ENCODE measurements at regions not wholly inside any gene's neighbourhood (a gene's known extent, or its start where the extent isn't known, plus 50 kb on each side); places are given as distances from the start of the nearest gene placed in this dataset.
A peak's percentile ranks its signal among the peaks of the same experiment; 100 is the strongest.

GRCh38 chr6:91171754-91172462 lies 585.0 kb upstream of the MAP3K7 start:
- no peak for TF ChIP-seq CTCF (IDR thresholded peaks at IDR 0.05; ENCODE audit: control extremely low read depth, extremely low read depth)
- no peak overlapping the region for H3K9ac ChIP-seq (ENCODE audit: insufficient read depth in 1 of 2, low read length in 2 of 2)
- whole genome bisulfite sequencing, 2 donors, result 71 to 85% methylated on average over 7 of the region's 7 CpGs
- ATAC-seq (ENCODE audit: insufficient read depth, low FRiP score) (no peak), DNase-seq (no peak)
- H3K9me3 ChIP-seq (ENCODE audit: control insufficient read depth in 4 of 4, insufficient read depth in 3 of 4, low read length in 3 of 4), result no peaks in the 10 kb centered on the region
- no peak overlapping the region for H3K4me3 ChIP-seq
- H3K36me3 ChIP-seq (ENCODE audit: control insufficient read depth in 4 of 4, insufficient read depth in 4 of 4, low read length in 4 of 4), result no peaks in the 10 kb centered on the region
- H3K4me1 ChIP-seq (ENCODE audit: control insufficient read depth in 5 of 5, insufficient read depth in 5 of 5, low read length in 5 of 5), result peaks cover 0 to 8% (median 0%) of the 10 kb centered on the region in 5 donors
- H3K27ac ChIP-seq (ENCODE audit: low read depth in 1 of 2, low read length in 1 of 2), result no peak overlapping the region
- H3K27me3 ChIP-seq (ENCODE audit: control insufficient read depth in 3 of 3, insufficient read depth in 3 of 3, low read length in 2 of 3), result no peaks in the 10 kb centered on the region

- no peak for TF ChIP-seq CTCF (IDR thresholded peaks at IDR 0.05; ENCODE audit: control extremely low read depth, extremely low read depth)
- no peak overlapping the region for H3K9ac ChIP-seq (ENCODE audit: insufficient read depth in 1 of 2, low read length in 2 of 2)
- H3K27me3 ChIP-seq (ENCODE audit: control insufficient read depth in 3 of 3, insufficient read depth in 3 of 3, low read length in 2 of 3), result no peaks in the 10 kb centered on the region
- WGBS, 2 donors, result 41 to 66% methylated on average over 3 of the region's 3 CpGs
- H3K36me3 ChIP-seq (ENCODE audit: control insufficient read depth in 4 of 4, insufficient read depth in 4 of 4, low read length in 4 of 4), result no peaks in the 10 kb centered on the region
- peak in 2 of 3 donors; percentile 26 to 40 for DNase-seq
- H3K9me3 ChIP-seq (ENCODE audit: control insufficient read depth in 4 of 4, insufficient read depth in 3 of 4, low read length in 3 of 4), result no peaks in the 10 kb centered on the region
- no peak for ATAC-seq (ENCODE audit: insufficient read depth, low FRiP score)
- peaks cover 0 to 12% (median 0%) of the 10 kb centered on the region in 5 donors for H3K4me1 ChIP-seq (ENCODE audit: control insufficient read depth in 5 of 5, insufficient read depth in 5 of 5, low read length in 5 of 5)
- no peak overlapping the region for H3K27ac ChIP-seq (ENCODE audit: low read depth in 1 of 2, low read length in 1 of 2)
- no peak overlapping the region for H3K4me3 ChIP-seq
These were observed 581.0 kb upstream of the MAP3K7 start for GRCh38 chr6:91167846-91168245.

GRCh38 chr6:91166271-91167046 lies 579.6 kb upstream of the MAP3K7 start:
- Histone ChIP-seq H3K36me3 (ENCODE audit: control insufficient read depth in 4 of 4, insufficient read depth in 4 of 4, low read length in 4 of 4) (no peaks in the 10 kb centered on the region), H3K4me3 (no peak overlapping the region), H3K9me3 (ENCODE audit: control insufficient read depth in 4 of 4, insufficient read depth in 3 of 4, low read length in 3 of 4) (no peaks in the 10 kb centered on the region), H3K9ac (ENCODE audit: insufficient read depth in 1 of 2, low read length in 2 of 2) (no peak overlapping the region), H3K27me3 (ENCODE audit: control insufficient read depth in 3 of 3, insufficient read depth in 3 of 3, low read length in 2 of 3) (no peaks in the 10 kb centered on the region), H3K4me1 (ENCODE audit: control insufficient read depth in 5 of 5, insufficient read depth in 5 of 5, low read length in 5 of 5) (peaks cover 0 to 12% (median 0%) of the 10 kb centered on the region in 5 donors), H3K27ac (ENCODE audit: low read depth in 1 of 2, low read length in 1 of 2) (no peak overlapping the region)
- TF ChIP-seq CTCF (IDR thresholded peaks at IDR 0.05; ENCODE audit: control extremely low read depth, extremely low read depth), result no peak
- ATAC-seq (ENCODE audit: insufficient read depth, low FRiP score), result no peak
- whole genome bisulfite sequencing, 2 donors, result 82 to 90% methylated on average over 11 of the region's 11 CpGs
- DNase-seq, result no peak

All from lung (tissue), 11 donors.